ENCODE measurements at regions not wholly inside any gene's neighbourhood (a gene's known extent, or its start where the extent isn't known, plus 50 kb on each side); places are given as distances from the start of the nearest gene placed in this dataset.

DNA sequence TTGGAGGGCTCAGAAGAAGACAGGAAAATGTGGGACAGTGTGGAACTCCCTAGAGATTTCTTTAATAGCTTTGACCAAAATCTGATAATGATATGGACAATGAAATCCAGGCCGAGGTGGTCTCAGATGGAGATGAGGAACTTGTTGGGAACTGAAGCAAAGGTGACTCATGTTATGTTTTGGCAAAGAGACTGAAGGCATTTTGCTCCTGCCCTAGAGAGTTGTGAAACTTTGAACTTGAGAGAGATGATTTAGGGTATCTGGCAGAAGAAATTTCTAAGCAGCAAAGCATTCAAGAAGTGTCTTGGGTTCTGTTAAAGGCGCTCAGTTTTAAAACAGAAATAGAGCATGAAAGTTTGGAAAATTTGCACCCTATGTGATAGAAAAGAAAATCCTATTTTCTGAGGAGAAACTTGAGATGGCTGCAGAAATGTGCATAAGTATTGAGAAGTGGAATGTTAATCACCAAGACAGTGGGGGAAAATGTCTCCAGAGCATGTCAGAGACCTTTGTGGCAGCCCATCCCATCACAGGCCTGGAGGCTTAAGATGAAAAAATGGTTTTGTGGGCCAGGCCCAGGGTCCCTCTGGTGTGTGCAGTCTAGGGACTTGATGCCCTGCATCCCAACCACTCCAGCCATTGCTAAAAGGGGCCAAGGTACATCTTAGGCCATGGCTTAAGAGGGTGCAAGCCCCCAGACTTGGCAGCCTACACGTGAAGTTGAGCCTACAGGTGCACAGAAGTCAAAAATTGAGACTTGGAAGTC lies 463.7 kb upstream of the TLE4 start:
- TF ChIP-seq, protein P1, sequence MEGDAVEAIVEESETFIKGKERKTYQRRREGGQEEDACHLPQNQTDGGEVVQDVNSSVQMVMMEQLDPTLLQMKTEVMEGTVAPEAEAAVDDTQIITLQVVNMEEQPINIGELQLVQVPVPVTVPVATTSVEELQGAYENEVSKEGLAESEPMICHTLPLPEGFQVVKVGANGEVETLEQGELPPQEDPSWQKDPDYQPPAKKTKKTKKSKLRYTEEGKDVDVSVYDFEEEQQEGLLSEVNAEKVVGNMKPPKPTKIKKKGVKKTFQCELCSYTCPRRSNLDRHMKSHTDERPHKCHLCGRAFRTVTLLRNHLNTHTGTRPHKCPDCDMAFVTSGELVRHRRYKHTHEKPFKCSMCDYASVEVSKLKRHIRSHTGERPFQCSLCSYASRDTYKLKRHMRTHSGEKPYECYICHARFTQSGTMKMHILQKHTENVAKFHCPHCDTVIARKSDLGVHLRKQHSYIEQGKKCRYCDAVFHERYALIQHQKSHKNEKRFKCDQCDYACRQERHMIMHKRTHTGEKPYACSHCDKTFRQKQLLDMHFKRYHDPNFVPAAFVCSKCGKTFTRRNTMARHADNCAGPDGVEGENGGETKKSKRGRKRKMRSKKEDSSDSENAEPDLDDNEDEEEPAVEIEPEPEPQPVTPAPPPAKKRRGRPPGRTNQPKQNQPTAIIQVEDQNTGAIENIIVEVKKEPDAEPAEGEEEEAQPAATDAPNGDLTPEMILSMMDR (IDR thresholded peaks at IDR 0.05; ENCODE audit: low read depth, low read length): no peak
- no peak overlapping the region for H3K4me3 ChIP-seq (ENCODE audit: low read depth, low read length)

DNA sequence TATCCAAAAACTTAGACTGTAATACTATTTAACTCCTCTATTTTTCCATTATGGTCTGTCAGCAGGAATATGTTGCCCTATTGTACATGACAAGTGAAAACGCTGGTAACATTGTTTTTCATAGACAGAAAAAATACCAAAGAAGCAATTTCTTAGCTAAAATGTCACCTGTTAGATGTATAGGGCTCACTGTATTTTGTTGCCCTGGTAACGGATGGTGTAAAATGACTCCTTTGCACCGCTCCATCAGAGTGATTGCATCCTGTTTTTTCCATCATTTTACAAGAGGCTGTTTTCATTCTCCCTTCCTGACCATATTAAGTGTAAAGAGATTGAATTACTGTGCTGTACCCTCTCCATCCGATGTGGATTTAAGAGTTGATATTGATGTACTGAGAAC lies 460.1 kb upstream of the TLE4 start:
- no peak overlapping the region for H3K4me3 ChIP-seq (ENCODE audit: low read depth, low read length)
- TF ChIP-seq, protein P1 (IDR thresholded peaks at IDR 0.05; ENCODE audit: low read depth, low read length): no peak

GRCh38 chr9:79115176-79115575 lies 456.6 kb upstream of the TLE4 start:
- TF ChIP-seq, protein P1 (IDR thresholded peaks at IDR 0.05; ENCODE audit: low read depth, low read length): no peak
- no peak overlapping the region for H3K4me3 ChIP-seq (ENCODE audit: low read depth, low read length)

DNA sequence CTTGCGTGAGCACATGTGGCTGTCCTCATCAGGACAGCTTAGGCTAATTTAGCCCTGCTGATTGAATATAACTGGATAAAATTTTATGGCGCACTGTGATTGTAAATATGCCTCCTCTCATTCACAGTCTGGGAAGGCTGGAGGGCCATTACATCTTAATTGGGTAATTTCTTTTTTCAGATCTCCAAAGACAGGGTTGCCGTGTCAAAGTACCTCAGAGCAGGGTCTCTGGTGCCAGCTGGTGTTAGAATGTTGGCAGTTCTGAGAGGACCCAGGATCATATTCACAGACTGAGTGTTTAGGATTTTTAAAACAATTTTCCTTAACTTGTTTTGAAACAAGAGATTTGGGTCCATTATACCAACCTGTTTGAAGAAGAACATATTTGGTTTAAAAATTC lies 455.7 kb upstream of the TLE4 start:
- TF ChIP-seq, protein P1 (IDR thresholded peaks at IDR 0.05; ENCODE audit: low read depth, low read length): no peak

DNA sequence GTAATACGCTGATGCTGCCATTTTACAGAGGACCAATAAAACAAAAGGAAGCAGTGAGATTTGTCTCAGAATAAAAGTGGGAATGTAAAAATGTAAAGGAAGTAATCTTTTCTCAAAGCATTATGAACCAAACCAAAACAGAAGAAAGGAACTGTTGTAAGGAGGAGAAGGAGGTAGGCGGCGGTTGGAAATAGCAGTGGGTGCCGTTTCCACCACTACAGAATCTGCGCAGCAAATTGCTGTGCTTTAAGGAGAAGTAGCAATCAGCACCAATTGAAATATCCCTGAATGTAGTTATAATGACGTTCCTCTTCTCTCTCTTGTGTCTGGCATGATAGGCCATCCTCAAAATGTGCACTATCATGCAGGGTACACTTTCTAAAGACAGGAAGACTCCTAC lies 455.1 kb upstream of the TLE4 start:
- H3K4me3 ChIP-seq (ENCODE audit: low read depth, low read length): no peak overlapping the region
- TF ChIP-seq, protein P1 (IDR thresholded peaks at IDR 0.05; ENCODE audit: low read depth, low read length): no peak

More for the DNA sequence above, 455.7 kb upstream of the TLE4 start:
- no peak overlapping the region for H3K4me3 ChIP-seq (ENCODE audit: low read depth, low read length)

- H3K4me3 ChIP-seq (ENCODE audit: low read depth, low read length): no peak overlapping the region
- TF ChIP-seq, protein P1 (IDR thresholded peaks at IDR 0.05; ENCODE audit: low read depth, low read length): no peak
Measured at GRCh38 chr9:79120533-79120932, 451.2 kb upstream of the TLE4 start.

DNA sequence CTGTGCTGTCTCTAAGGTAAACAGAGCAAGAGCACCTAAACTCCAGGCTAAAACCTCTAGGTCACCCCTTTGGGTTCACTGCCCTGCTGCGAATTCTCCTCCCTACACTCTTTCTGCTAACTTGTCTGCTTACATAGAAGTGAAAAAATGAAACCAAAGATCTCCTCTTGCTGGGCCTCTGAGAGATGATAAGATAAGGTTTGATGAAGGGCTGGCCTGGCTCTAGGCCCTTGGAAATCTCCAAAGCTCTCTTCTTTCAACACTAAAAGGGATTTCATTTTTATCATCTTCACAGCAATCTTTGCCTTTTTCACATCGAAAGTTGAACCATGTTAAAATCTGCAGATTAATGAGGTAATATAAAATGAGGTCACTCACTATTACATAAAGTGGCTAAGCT lies 450.8 kb upstream of the TLE4 start:
- TF ChIP-seq, protein P1 (IDR thresholded peaks at IDR 0.05; ENCODE audit: low read depth, low read length): no peak
- no peak overlapping the region for H3K4me3 ChIP-seq (ENCODE audit: low read depth, low read length)
